Thymus (tissue), 11 donors: ENCODE measurements at regions not wholly inside any gene's neighbourhood (a gene's known extent, or its start where the extent isn't known, plus 50 kb on each side); places are given as distances from the start of the nearest gene placed in this dataset.

Experiments
- DNase-seq, 9 donors: peaks; one replicate each; pipeline ENCODE4 v3.0.0-alpha.2; 2013; ENCODE audit warnings: low spot score in 9 of 9, low read depth in 6 of 9, missing footprints in 1 of 9
- H3K27ac ChIP-seq, 2 donors: one replicate each; pipeline ENCODE4 v1.5.1; 2013; ENCODE audit warnings: control low read depth in 1 of 2, low read depth in 1 of 2, low read length in 1 of 2, mild to moderate bottlenecking in 1 of 2, moderate library complexity in 1 of 2
- H3K27me3 ChIP-seq, 2 donors: one replicate each; pipeline ENCODE4 v1.5.1; 2013; ENCODE audit warnings: low read length in 1 of 2; ENCODE audit not compliant: control insufficient read depth in 2 of 2, insufficient read depth in 1 of 2
- H3K36me3 ChIP-seq, 2 donors: one replicate each; pipeline ENCODE4 v1.5.1; 2013; ENCODE audit warnings: low read length in 1 of 2, mild to moderate bottlenecking in 1 of 2, moderate library complexity in 1 of 2; ENCODE audit not compliant: control insufficient read depth in 2 of 2, insufficient read depth in 2 of 2
- H3K4me1 ChIP-seq, 2 donors: one replicate each; pipeline ENCODE4 v1.5.1; 2013; ENCODE audit warnings: low read length in 2 of 2; ENCODE audit not compliant: control insufficient read depth in 2 of 2, insufficient read depth in 2 of 2
- H3K4me3 ChIP-seq, 2 donors: one replicate each; pipeline ENCODE4 v1.5.1; 2013; ENCODE audit warnings: low read length in 2 of 2, control low read depth in 1 of 2, mild to moderate bottlenecking in 1 of 2
- H3K9me3 ChIP-seq, 2 donors: one replicate each; pipeline ENCODE4 v1.5.1; 2013; ENCODE audit warnings: low read length in 1 of 2, mild to moderate bottlenecking in 1 of 2; ENCODE audit not compliant: control insufficient read depth in 2 of 2, insufficient read depth in 1 of 2
- WGBS: extraction: QIAGEN DNeasy Blood & Tissue Kit; methylation state at CpG from one replicate; pipeline ENCODE4 v1.1.7; 2013; 5-methylcytosine and 5-hydroxymethylcytosine counted together
- donor health status: healthy.

DNA sequence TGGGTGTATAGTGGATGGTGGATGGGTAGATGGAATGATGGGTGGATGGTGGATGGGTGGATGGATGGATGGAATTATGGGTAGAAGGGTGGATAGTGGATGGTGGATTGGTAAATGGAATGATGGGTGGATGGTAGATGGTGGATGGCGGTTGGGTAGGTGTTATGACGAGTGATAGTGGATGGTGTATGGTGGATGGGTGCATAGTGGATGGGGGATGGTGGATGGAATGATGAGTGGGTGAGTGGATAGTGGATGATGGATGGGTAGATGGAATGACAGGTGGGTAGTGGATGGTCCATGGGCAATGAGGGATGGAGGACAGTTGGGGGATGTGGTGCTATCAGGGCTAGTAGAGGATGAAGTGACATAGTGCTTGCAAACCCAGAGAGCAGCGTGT lies 182.4 kb downstream of the BRD1 start:
- H3K36me3 ChIP-seq: peaks cover 0 to 12% of the 10 kb centered on the region in 2 donors
- no peaks in the 10 kb centered on the region for H3K9me3 ChIP-seq
- DNase-seq: no peak
- H3K27ac ChIP-seq: no peak overlapping the region
- WGBS: over 99% methylated on average over 3 of the region's 3 CpGs
- H3K4me1 ChIP-seq: no peaks in the 10 kb centered on the region
- no peaks in the 10 kb centered on the region for H3K27me3 ChIP-seq
- no peak overlapping the region for H3K4me3 ChIP-seq

DNA sequence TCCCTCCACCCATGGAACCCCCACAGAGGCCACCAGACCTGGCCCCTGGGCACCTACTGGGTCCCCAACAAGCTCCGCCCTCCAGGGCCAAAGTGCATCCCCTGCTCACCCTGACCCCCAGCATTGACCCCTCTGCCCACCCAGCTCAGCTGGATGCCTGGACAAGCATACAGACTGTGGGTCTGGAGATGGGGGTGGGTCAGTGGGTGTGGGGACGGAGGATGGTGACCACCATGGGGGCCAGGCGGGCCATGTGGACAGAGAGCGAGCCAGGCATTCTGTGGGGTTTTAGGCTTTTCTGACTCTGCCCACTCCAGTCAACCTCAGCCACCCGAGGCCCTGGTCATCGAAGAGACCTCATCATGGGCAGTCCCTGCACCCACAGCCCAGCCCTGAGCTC lies 183.7 kb downstream of the BRD1 start:
- 99% methylated on average over 6 of the region's 6 CpGs for WGBS
- Histone ChIP-seq H3K36me3 (peaks cover 0 to 12% of the 10 kb centered on the region in 2 donors), H3K27ac (no peak overlapping the region)

DNA sequence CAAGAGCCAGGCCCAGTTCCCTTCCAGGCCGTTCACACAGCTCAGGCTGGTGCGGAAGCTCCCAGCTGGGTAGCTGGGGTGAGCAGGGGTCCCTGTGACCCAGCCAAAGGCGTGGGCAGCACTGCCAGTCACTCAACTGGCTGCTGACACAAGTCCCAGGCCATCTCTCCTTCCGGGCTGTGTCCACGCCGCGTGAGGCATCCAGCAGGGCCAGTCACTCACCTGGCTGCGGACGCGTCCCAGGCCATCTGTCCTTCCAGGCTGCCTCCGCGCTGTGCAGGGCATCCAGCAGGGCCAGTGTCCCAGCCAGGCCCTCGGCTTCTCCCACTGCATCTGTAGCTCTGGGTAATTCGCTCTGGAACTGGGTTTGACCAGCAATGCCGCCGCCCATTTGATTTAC lies 184.2 kb downstream of the BRD1 start:
- Histone ChIP-seq H3K36me3 (peaks cover 0 to 12% of the 10 kb centered on the region in 2 donors), H3K9me3 (no peaks in the 10 kb centered on the region), H3K27ac (no peak overlapping the region), H3K27me3 (no peaks in the 10 kb centered on the region), H3K4me1 (no peaks in the 10 kb centered on the region), H3K4me3 (no peak overlapping the region)
- DNase-seq: no peak
- 98% methylated on average over 16 of the region's 16 CpGs for WGBS

More for the DNA sequence above, 183.7 kb downstream of the BRD1 start:
- Histone ChIP-seq H3K4me1 (no peaks in the 10 kb centered on the region), H3K9me3 (no peaks in the 10 kb centered on the region), H3K27me3 (no peaks in the 10 kb centered on the region), H3K4me3 (no peak overlapping the region)
- no peak for DNase-seq

DNA sequence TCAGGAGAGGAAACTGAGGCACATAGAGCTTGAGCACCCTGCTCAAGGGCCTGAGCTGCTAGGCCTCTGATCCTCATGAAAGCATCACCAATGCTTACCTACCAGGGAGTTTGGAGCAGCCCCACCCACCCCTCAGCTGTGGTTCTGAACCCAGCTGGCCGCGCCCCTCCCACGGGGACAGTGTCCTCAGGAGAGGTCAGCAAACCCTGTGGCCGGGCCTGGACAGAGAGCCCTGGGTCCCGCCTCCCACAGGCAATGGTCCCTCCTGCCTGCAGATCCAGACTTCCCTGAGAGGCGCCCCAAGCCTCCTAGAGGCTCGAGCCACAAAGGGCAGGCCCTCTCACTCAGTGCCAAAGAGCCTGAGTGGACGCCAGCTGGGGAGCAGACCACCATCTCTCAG lies 184.9 kb downstream of the BRD1 start:
- H3K36me3 ChIP-seq: peaks cover 0 to 12% of the 10 kb centered on the region in 2 donors
- WGBS: 98% methylated on average over 8 of the region's 8 CpGs
- H3K4me1 ChIP-seq: no peaks in the 10 kb centered on the region
- no peak overlapping the region for H3K4me3 ChIP-seq
- H3K9me3 ChIP-seq: no peaks in the 10 kb centered on the region
- H3K27me3 ChIP-seq: no peaks in the 10 kb centered on the region
- no peak for DNase-seq
- no peak overlapping the region for H3K27ac ChIP-seq

DNA sequence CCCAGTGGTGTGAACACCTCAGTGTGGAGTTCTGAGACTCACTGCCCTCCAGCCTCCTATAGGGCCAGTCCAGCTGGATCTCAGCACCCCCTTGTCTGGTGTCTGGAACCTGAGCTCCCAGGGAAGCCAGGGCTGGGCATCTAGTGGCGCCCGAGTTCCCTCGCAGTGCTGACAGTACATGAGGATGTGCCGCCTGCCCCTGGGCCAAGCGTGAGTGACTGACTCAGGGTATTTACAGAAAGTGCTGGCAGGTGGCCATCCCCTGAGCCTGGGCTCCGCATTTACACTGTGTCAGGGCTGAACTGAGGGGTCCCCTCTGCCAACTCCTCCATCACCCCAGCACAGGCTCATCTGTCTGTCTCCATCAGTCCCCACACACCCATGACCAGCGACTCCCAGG lies 185.3 kb downstream of the BRD1 start:
- H3K4me3 ChIP-seq: no peak overlapping the region
- H3K4me1 ChIP-seq: no peaks in the 10 kb centered on the region
- no peak overlapping the region for H3K27ac ChIP-seq
- 97% methylated on average over 7 of the region's 7 CpGs for WGBS
- peaks cover 0 to 12% of the 10 kb centered on the region in 2 donors for H3K36me3 ChIP-seq
- no peak for DNase-seq
- H3K27me3 ChIP-seq: no peaks in the 10 kb centered on the region
- H3K9me3 ChIP-seq: no peaks in the 10 kb centered on the region

DNA sequence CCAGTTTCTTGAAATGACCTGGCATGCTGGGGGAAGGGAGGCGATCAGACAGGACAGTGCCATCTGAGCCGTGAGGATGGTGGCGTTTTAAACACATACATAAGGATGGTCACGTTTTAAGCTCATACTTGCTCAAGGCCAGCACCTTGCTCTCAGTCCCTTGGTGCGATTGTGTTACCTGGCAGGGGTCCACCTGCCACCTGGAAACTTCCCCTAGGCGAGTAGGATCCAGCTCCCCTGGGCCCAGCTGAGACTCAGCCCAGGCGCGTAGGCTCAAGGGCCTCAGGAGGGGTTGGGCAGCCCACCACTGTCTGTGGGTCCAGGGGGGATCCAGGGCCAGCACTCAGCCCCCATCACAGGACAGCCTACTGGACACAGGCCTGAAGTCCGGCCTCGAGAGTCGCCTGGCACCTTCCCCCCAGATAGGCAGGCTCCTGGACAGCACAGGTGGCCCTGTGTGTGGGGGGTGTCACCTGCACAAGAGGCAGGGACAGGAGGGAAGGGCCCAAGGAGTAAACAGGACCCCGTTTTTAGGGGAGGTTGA lies 185.8 kb downstream of the BRD1 start:
- WGBS: 95% methylated on average over 12 of the region's 12 CpGs
- no peaks in the 10 kb centered on the region for H3K9me3 ChIP-seq
- no peak for DNase-seq

DNA sequence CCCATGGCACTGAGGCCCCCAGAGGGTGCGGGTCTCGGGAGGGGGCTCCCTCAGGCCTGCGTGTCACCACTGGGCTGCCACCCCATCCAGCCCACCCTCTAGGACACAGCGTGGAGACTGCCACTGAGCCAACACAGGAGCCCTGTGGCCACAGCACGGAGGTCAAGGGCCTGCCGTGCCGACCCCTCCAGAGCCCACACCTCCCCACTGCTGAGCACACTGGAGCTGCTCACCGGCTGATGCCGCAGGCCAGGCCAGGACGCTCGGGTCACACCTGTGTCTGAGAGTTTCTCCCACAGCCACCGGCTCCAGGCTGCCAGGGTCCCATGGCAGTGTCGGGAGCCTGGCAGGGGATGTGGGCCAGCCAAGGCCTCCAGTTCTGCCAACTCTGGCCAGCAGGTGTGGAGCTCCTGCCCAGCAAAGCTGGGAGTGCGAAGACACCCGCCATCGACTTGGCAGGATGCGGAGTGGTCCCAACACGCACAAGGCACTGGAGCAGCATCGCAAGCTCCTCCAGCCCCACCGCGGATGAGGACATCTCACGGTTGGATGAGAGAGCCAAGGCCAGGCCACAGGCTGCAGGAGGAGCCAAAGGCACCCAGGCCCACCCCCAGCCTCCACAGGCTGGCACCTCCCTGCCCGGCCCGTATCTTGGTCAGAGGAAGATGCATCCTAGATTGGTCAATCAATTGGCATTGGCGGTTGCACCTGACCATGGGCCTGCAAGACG lies 187.1 kb downstream of the BRD1 start:
- Histone ChIP-seq H3K4me1 (no peaks in the 10 kb centered on the region), H3K9me3 (no peaks in the 10 kb centered on the region), H3K27ac (no peak overlapping the region), H3K4me3 (no peak overlapping the region), H3K36me3 (peaks cover 0 to 12% of the 10 kb centered on the region in 2 donors), H3K27me3 (no peaks in the 10 kb centered on the region)
- WGBS: 92% methylated on average over 26 of the region's 26 CpGs
- DNase-seq: no peak

More for the DNA sequence above, 185.8 kb downstream of the BRD1 start:
- H3K27me3 ChIP-seq: no peaks in the 10 kb centered on the region
- no peak overlapping the region for H3K27ac ChIP-seq
- no peak overlapping the region for H3K4me3 ChIP-seq
- peaks cover 0 to 12% of the 10 kb centered on the region in 2 donors for H3K36me3 ChIP-seq
- no peaks in the 10 kb centered on the region for H3K4me1 ChIP-seq

DNA sequence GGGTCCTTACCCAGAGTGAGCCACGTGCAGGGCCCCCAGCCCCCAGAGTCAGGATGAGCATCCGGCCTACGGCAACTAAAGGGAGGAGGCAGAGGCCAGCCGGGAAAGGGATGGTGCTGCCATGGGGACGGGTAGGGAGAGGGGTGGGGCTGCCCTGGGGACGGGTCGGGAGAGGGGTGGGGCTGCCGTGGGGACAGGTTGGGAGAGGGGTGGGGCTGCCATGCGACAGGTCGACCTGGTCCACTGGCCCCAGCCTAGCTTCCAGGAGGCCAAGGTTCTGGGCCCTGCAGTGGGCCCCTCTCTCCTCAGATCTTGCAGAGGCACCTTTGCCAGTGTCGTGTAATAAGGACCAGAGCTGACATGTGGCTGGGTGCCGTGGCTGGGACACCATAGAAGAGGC lies 187.7 kb downstream of the BRD1 start:
- 97% methylated on average over 12 of the region's 12 CpGs for WGBS
- DNase-seq: no peak
- Histone ChIP-seq H3K27ac (no peak overlapping the region), H3K36me3 (peaks cover 0 to 12% of the 10 kb centered on the region in 2 donors), H3K4me1 (no peaks in the 10 kb centered on the region), H3K9me3 (no peaks in the 10 kb centered on the region), H3K4me3 (no peak overlapping the region), H3K27me3 (no peaks in the 10 kb centered on the region)

DNA sequence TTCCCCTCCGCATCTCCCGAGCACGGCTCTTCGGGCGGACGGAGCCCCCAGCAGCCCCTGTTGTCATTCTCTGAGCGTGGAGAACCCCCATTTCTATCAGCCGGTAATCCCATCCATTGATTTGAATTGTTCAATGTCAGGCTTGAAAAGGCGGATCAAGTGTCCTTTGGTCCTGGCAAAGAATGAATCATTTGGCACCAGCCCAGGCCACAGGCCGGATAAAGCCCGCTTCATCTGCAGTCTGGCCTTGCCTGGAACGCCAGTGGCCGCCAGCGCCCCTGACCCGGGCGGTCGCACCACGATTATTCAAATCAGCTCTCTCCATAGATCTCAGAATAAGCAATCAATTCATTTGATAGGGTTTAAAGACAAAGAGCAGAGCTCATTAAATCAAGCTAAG lies 188.9 kb downstream of the BRD1 start:
- Histone ChIP-seq H3K27me3 (no peaks in the 10 kb centered on the region), H3K27ac (no peak overlapping the region), H3K4me1 (no peaks in the 10 kb centered on the region), H3K36me3 (peaks cover 0 to 12% of the 10 kb centered on the region in 2 donors), H3K9me3 (no peaks in the 10 kb centered on the region), H3K4me3 (no peak overlapping the region)
- WGBS: 92% methylated on average over 18 of the region's 18 CpGs
- DNase-seq: no peak
